Endodermal cell (in vitro differentiated cells): ENCODE measurements at regions not wholly inside any gene's neighbourhood (a gene's known extent, or its start where the extent isn't known, plus 50 kb on each side); places are given as distances from the start of the nearest gene placed in this dataset.
A peak's percentile ranks its signal among the peaks of the same experiment; 100 is the strongest.

ENCODE experiments used
- DNase-seq: peaks from one replicate; pipeline ENCODE4 v3.0.0-alpha.2; 2017
- H3K27ac ChIP-seq: 2 replicates; pipeline ENCODE4 v1.5.1; 2013; ENCODE audit warnings: mild to moderate bottlenecking, low read depth, low read length, moderate library complexity
- H3K27me3 ChIP-seq: 2 replicates; pipeline ENCODE4 v1.6.1; 2013; ENCODE audit warnings: mild to moderate bottlenecking, low read length, moderate library complexity; ENCODE audit not compliant: insufficient read depth, control insufficient read depth, poor library complexity, severe bottlenecking
- H3K36me3 ChIP-seq: 2 replicates; pipeline ENCODE4 v1.7.0; 2013; ENCODE audit warnings: mild to moderate bottlenecking, low read length, moderate library complexity; ENCODE audit not compliant: control insufficient read depth, insufficient read depth
- H3K4me1 ChIP-seq: one replicate; pipeline ENCODE4 v1.7.0; 2013; ENCODE audit warnings: low read length; ENCODE audit not compliant: control insufficient read depth, insufficient read depth
- H3K4me3 ChIP-seq: 2 replicates; pipeline ENCODE4 v1.5.1; 2013; ENCODE audit warnings: mild to moderate bottlenecking, low read length, moderate library complexity
- H3K9ac ChIP-seq: 2 replicates; pipeline ENCODE4 v1.6.1; 2013; ENCODE audit warnings: mild to moderate bottlenecking, low read length, moderate library complexity; ENCODE audit not compliant: poor library complexity, severe bottlenecking; ENCODE audit errors: extremely low read depth
- H3K9me3 ChIP-seq: 2 replicates; pipeline ENCODE4 v1.6.1; 2013; ENCODE audit warnings: mild to moderate bottlenecking, low read length, moderate library complexity; ENCODE audit not compliant: control insufficient read depth
- H3K27ac Mint-ChIP-seq: 2 replicates; pipeline ENCODE4 v1.8.0; 2020; ENCODE audit warnings: mixed read lengths
- H3K27me3 Mint-ChIP-seq: 2 replicates; pipeline ENCODE4 v1.8.0; 2021; ENCODE audit warnings: mild to moderate bottlenecking, mixed read lengths; ENCODE audit not compliant: insufficient read depth
- H3K36me3 Mint-ChIP-seq: 2 replicates; pipeline ENCODE4 v1.8.0; 2020; ENCODE audit warnings: low read depth, mixed read lengths
- H3K4me1 Mint-ChIP-seq: 2 replicates; pipeline ENCODE4 v1.8.0; 2020; ENCODE audit warnings: mixed read lengths
- H3K4me3 Mint-ChIP-seq: 2 replicates; pipeline ENCODE4 v1.8.0; 2020; ENCODE audit warnings: mild to moderate bottlenecking, moderate library complexity, mixed read lengths
- H3K9me3 Mint-ChIP-seq: 2 replicates; pipeline ENCODE4 v1.8.0; 2020; ENCODE audit warnings: mild to moderate bottlenecking, mixed read lengths
- WGBS, 2 experiments: methylation state at CpG; one replicate each; pipeline versions ENCODE4 v1.1.5 to v1.1.7; 2013; ENCODE audit warnings: missing lambda C conversion rate in 2 of 2, mixed read lengths in 1 of 2; ENCODE audit not compliant: insufficient coverage in 1 of 2, insufficient read length in 1 of 2; 5-methylcytosine and 5-hydroxymethylcytosine counted together
- TF ChIP-seq, protein P1 (sequence below): fragments of 200-600 bp; sonication (generic); conservative IDR thresholded peaks from 2 replicates; pipeline ENCODE4 v1.5.0; 2021; ENCODE audit warnings: antibody characterized with exemption, mild to moderate bottlenecking

DNA sequence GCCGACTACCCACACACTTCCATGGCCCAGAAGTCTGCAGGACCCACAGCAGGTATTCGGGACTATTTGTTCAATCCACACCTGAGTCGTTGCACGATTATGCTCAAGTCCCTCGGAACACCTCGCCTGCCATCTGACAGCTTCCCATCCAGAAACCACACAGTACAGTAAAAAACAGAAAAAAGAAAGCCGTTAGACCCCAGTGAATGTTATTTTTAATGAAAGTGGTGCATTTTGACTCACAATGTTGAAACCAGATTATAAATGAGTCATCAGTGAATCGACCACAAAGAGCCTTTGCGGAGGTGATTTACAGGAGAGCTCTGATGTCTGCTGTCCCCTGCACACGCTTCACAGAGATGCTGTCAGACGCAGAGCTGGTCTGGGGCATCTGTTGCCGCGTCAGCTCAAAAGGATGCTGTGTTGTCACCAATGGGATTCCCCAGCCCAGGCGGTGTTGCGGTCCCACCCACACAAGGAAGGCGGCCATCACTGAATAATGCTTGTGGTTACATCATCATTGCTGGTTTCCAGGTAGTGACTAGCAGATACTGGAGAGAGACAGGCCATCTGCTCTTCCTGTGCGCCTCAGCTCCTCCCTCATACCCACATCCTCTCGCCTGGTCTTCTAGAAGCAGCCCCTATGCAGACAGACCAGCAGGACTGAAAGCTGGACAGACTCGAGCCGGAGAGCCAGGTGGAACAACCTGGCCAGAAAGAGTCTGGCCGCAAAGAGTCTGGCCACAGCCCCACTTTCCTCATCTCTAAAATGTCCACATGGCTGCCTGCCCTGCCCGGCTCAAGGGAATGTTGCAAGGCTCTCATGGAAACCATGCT is 116.8 kb downstream of the TOMM20 start:
- Mint-ChIP-seq H3K9me3 (peaks cover 7% of the 10 kb centered on the region), H3K27ac (no peak overlapping the region), H3K4me1 (peaks cover 6% of the 10 kb centered on the region), H3K27me3 (no peaks in the 10 kb centered on the region), H3K4me3 (no peak overlapping the region), H3K36me3 (no peaks in the 10 kb centered on the region)
- Histone ChIP-seq H3K9ac (no peak overlapping the region), H3K4me1 (no peaks in the 10 kb centered on the region), H3K9me3 (peaks cover 10% of the 10 kb centered on the region), H3K27ac (no peak overlapping the region), H3K27me3 (no peaks in the 10 kb centered on the region), H3K36me3 (no peaks in the 10 kb centered on the region), H3K4me3 (no peak overlapping the region)
- TF ChIP-seq, protein P1, sequence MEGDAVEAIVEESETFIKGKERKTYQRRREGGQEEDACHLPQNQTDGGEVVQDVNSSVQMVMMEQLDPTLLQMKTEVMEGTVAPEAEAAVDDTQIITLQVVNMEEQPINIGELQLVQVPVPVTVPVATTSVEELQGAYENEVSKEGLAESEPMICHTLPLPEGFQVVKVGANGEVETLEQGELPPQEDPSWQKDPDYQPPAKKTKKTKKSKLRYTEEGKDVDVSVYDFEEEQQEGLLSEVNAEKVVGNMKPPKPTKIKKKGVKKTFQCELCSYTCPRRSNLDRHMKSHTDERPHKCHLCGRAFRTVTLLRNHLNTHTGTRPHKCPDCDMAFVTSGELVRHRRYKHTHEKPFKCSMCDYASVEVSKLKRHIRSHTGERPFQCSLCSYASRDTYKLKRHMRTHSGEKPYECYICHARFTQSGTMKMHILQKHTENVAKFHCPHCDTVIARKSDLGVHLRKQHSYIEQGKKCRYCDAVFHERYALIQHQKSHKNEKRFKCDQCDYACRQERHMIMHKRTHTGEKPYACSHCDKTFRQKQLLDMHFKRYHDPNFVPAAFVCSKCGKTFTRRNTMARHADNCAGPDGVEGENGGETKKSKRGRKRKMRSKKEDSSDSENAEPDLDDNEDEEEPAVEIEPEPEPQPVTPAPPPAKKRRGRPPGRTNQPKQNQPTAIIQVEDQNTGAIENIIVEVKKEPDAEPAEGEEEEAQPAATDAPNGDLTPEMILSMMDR = no peak
- WGBS, 2 experiments = 92 to 94% methylated on average over 17 to 22 of the region's 22 CpGs
- peak; percentile 44 for DNase-seq

- Histone ChIP-seq H3K27ac (no peak overlapping the region), H3K4me3 (no peak overlapping the region), H3K36me3 (no peaks in the 10 kb centered on the region), H3K9me3 (peaks cover 10% of the 10 kb centered on the region), H3K27me3 (no peaks in the 10 kb centered on the region), H3K9ac (no peak overlapping the region), H3K4me1 (no peaks in the 10 kb centered on the region)
- 80 to 88% methylated on average over 1 to 7 of the region's 7 CpGs for WGBS, 2 experiments
- DNase-seq = peak; percentile 38
- no peak overlapping the region for H3K27ac Mint-ChIP-seq
- peaks cover 6% of the 10 kb centered on the region for H3K4me1 Mint-ChIP-seq
- TF ChIP-seq, protein P1 = no peak
- H3K4me3 Mint-ChIP-seq = no peak overlapping the region
- peaks cover 10% of the 10 kb centered on the region for H3K9me3 Mint-ChIP-seq
- H3K36me3 Mint-ChIP-seq = no peaks in the 10 kb centered on the region
- H3K27me3 Mint-ChIP-seq = no peaks in the 10 kb centered on the region
Observed at GRCh38 chr1:235011064-235011598, 117.5 kb downstream of the TOMM20 start.

DNA sequence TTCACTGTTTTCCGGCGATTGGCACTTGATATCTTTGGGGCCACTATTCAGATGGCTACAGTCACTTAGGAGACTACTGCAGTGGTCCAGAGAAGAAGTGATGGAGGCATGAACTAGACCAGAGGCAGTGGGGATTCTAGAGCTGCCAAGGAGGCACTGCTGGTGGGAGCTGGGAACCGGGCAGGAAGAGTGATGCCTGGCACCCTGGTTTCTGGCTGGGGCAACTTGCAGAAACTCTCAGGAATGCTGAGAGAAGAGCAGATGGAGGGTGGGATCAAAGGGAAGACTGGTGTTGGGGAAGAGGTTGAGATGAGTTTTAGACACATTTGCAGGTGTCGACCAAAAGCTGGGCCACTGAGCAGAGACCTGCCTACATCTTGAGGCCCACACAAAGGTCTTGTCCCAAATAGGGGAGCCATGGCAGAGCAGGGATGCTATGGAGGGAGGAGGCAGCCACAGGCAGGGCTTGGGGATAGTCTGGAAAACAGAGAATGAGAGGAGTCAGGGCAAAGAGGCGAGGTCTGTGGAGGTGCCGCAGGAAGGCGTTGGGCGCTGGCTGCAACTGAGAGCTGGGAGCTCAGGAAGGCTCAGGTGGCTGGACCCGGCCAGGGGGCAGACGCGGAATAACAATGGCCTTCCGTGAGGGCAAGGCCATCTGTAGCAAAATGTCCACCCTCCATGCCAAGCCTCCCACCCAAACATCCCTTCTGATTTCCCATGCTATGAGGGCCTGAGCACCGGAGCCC is 118.9 kb downstream of the TOMM20 start:
- Histone ChIP-seq H3K36me3 (no peaks in the 10 kb centered on the region), H3K9me3 (peaks cover 10% of the 10 kb centered on the region), H3K27me3 (no peaks in the 10 kb centered on the region), H3K4me3 (no peak overlapping the region), H3K27ac (no peak overlapping the region), H3K9ac (no peak overlapping the region), H3K4me1 (no peaks in the 10 kb centered on the region)
- H3K36me3 Mint-ChIP-seq = no peaks in the 10 kb centered on the region
- no peak overlapping the region for H3K4me3 Mint-ChIP-seq
- no peak overlapping the region for H3K27ac Mint-ChIP-seq
- 89 to 96% methylated on average over 7 to 13 of the region's 13 CpGs for WGBS, 2 experiments
- no peaks in the 10 kb centered on the region for H3K27me3 Mint-ChIP-seq
- DNase-seq = peak; percentile 24
- H3K9me3 Mint-ChIP-seq = peaks cover 10% of the 10 kb centered on the region
- TF ChIP-seq, protein P1 = no peak
- H3K4me1 Mint-ChIP-seq = no peaks in the 10 kb centered on the region
